ENCODE measurements at regions not wholly inside any gene's neighbourhood (a gene's known extent, or its start where the extent isn't known, plus 50 kb on each side); places are given as distances from the start of the nearest gene placed in this dataset.

- TF ChIP-seq CTCF (conservative IDR thresholded peaks at IDR 0.05; ENCODE audit: low read depth, low read length) (no peak), ELK1 (IDR thresholded peaks at IDR 0.05; ENCODE audit: borderline replicate concordance, low read depth, low read length) (no peak), POLR2A (IDR thresholded peaks at IDR 0.05; ENCODE audit: low read depth, low read length) (no peak), USF2 (IDR thresholded peaks at IDR 0.05; ENCODE audit: low read depth, low read length) (no peak), RAD21 (IDR thresholded peaks at IDR 0.05; ENCODE audit: low read length) (no peak), MAZ (IDR thresholded peaks at IDR 0.05; ENCODE audit: borderline replicate concordance, low read depth, low read length) (no peak)
Observed at GRCh38 chr18:60485201-60485600, 112.6 kb upstream of the MC4R start.

Data from IMR-90 (cell line).